Aorta (tissue), 5 donors: ENCODE measurements at regions not wholly inside any gene's neighbourhood (a gene's known extent, or its start where the extent isn't known, plus 50 kb on each side); places are given as distances from the start of the nearest gene placed in this dataset.
"Not testable (repeated sequence)": the region's sequence is repeated elsewhere in the genome, so short reads cannot be mapped to it uniquely, and the experiment has no call there.

ENCODE experiments used
- ATAC-seq: fragments of 200-7000 bp; cut with Tn5 transposase; one replicate; pipeline ENCODE4 v1.9.1; 2022; ENCODE audit warnings: moderate library complexity; ENCODE audit not compliant: low FRiP score
- DNase-seq, 2 donors: peaks; one replicate each; pipeline ENCODE4 v3.0.0-alpha.2; 2020
- H3K27ac ChIP-seq, 2 donors: one replicate each; pipeline ENCODE4 v1.5.1; 2013; ENCODE audit warnings: low read length in 2 of 2, mild to moderate bottlenecking in 2 of 2, moderate library complexity in 2 of 2, control low read depth in 1 of 2, inconsistent platforms in 1 of 2, low read depth in 1 of 2
- H3K27me3 ChIP-seq, 2 donors: one replicate each; pipeline ENCODE4 v1.6.1; 2013; ENCODE audit warnings: control low read depth in 1 of 2, low read length in 1 of 2, mild to moderate bottlenecking in 1 of 2, moderate library complexity in 1 of 2; ENCODE audit not compliant: insufficient read depth in 2 of 2, control insufficient read depth in 1 of 2
- H3K36me3 ChIP-seq, 2 donors: one replicate each; pipeline ENCODE4 v1.6.1; 2013; ENCODE audit warnings: control low read depth in 1 of 2, low read length in 1 of 2, mild to moderate bottlenecking in 1 of 2; ENCODE audit not compliant: insufficient read depth in 2 of 2, control insufficient read depth in 1 of 2
- H3K4me1 ChIP-seq, 2 donors: one replicate each; pipeline ENCODE4 v1.6.1; 2013; ENCODE audit warnings: low read length in 2 of 2, control low read depth in 1 of 2, mild to moderate bottlenecking in 1 of 2, moderate library complexity in 1 of 2; ENCODE audit not compliant: insufficient read depth in 2 of 2, control insufficient read depth in 1 of 2
- H3K4me3 ChIP-seq, 2 donors: one replicate each; pipeline ENCODE4 v1.5.1; 2013; ENCODE audit warnings: low read length in 2 of 2, control low read depth in 1 of 2, mild to moderate bottlenecking in 1 of 2
- H3K9me3 ChIP-seq: one replicate; pipeline ENCODE4 v1.6.1; 2013; ENCODE audit warnings: mild to moderate bottlenecking, low read length; ENCODE audit not compliant: control insufficient read depth
- WGBS, 2 donors: extraction: QIAGEN DNeasy Blood & Tissue Kit; methylation state at CpG; one replicate each; pipeline ENCODE4 v1.1.7; 2013; 5-methylcytosine and 5-hydroxymethylcytosine counted together
- intact Hi-C, 2 donors: fragments of 100-400 bp; cut with DNase I; formaldehyde crosslinking; loops; one replicate each; pipeline versions ENCODE4 v1.14.2 to v1.15.0; 2022
- donor health status: healthy with polysubstance abuse.
- donor health status: Bipolar disorder and iron deficiency.
- donor health status: DM: no; HTN: no; CAD: no.
- donor health status: DM: no; HTN: no; CAD: no.
- donor health status: DM: yes; HTN: yes; CAD: no.

DNA sequence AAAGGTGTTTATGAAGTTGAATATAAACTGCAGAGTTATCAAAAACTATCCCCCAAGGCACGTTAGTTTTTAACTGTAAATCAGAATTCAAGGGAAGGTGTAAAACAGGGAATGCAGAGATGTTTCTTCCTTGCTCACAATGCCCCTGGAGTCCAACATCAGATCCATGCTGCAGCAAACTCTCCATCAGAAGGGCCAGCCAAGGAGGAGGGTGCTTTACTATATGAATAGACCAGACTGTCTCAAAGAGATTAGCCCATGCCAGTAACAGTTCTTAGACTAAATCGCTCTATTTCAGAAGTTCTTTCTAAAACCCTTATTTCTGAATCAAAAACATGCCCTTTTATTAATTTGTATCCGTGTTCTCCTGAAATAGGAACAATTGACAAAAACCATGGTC is 362.8 kb upstream of the RPS23 start:
- WGBS, 2 donors = 7% methylated on average over 3 of the region's 3 CpGs
- no peaks in the 10 kb centered on the region for H3K36me3 ChIP-seq
- peak; percentile 23 for ATAC-seq
- no peak overlapping the region for H3K4me3 ChIP-seq
- peaks cover 0 to 10% of the 10 kb centered on the region in 2 donors for H3K4me1 ChIP-seq
- DNase-seq = no peak
- no peaks in the 10 kb centered on the region for H3K9me3 ChIP-seq
- intact Hi-C loops = loop anchor here (5.0 to 10.0 kb wide), 7 partner anchors 154 to 926 kb away; partner anchors contain the start of genes VCAN (in 2 of the 2), TMEM167A (in 1 of the 2) and XRCC4 (in 1 of the 2)
- peak overlapping the region; percentile 17 to 51 for H3K27ac ChIP-seq
- no peaks in the 10 kb centered on the region for H3K27me3 ChIP-seq

DNA sequence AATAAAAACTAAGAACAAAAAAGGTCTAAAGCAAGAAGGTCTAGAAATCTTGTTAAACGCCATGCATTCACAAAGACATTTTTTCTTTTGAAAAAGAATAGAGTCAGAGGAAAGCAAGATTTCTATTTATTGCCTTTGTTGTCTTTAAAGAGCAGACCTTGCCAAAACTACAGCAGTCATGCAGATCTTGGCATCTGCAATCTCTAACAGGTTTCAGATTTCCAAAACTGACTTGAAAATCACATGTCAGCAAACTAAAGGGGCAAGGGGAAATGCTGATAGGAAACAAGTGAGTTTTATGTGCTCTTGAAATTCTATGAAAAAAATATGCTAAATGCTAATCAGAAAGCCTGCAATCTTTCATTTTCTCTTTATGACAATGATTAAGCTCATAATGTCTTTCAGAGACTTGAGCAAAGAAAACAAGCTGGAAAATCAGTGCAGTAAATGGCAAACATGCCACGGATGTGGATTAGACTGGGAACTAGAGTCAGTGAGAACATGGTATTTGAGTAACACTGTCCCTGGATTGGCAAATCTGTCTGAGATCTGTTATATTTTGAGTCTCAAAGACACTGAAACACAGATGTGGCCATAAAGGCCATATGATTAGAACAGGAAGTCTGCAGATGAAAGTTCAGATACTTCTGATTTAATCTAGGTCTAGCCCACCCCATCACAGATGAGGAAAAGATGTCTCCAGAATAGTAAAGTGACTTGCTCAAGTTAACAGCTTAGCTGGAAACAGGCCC is 361.4 kb upstream of the RPS23 start:
- DNase-seq = no peak
- no peak overlapping the region for H3K4me3 ChIP-seq
- intact Hi-C loops = loop anchor here (2.0 to 10.0 kb wide), 11 partner anchors 87 to 928 kb away; partner anchors contain the start of genes VCAN (in 2 of the 2), TMEM167A (in 1 of the 2) and XRCC4 (in 1 of the 2)
- H3K4me1 ChIP-seq = peaks cover 0 to 10% of the 10 kb centered on the region in 2 donors
- no peaks in the 10 kb centered on the region for H3K27me3 ChIP-seq
- ATAC-seq = no peak
- H3K27ac ChIP-seq = peak overlapping the region; percentile 52 to 82
- no peaks in the 10 kb centered on the region for H3K36me3 ChIP-seq
- H3K9me3 ChIP-seq = no peaks in the 10 kb centered on the region
- WGBS, 2 donors = 5% methylated on average over 2 of the region's 2 CpGs

- WGBS, 2 donors = 95 to 96% methylated on average over 1 of the region's 1 CpG
- intact Hi-C loops = loop anchor here in 1 of 2 donors (5.0 to 10.0 kb wide), 3 partner anchors 84 to 274 kb away; no protein-coding TSS in a partner anchor
- ATAC-seq (no peak), DNase-seq (no peak)
- Histone ChIP-seq H3K36me3 (no peaks in the 10 kb centered on the region), H3K9me3 (no peaks in the 10 kb centered on the region), H3K27me3 (no peaks in the 10 kb centered on the region), H3K27ac (no peak overlapping the region), H3K4me1 (peaks cover 0 to 10% of the 10 kb centered on the region in 2 donors), H3K4me3 (no peak overlapping the region)
These were observed 358.4 kb upstream of the RPS23 start for GRCh38 chr5:82636591-82636990.

GRCh38 chr5:82635561-82636288 is 357.6 kb upstream of the RPS23 start:
- intact Hi-C loops = loop anchor here in 1 of 2 donors (5.0 to 10.0 kb wide), 3 partner anchors 83 to 273 kb away; no protein-coding TSS in a partner anchor
- ATAC-seq (no peak), DNase-seq (no peak)
- 31 to 33% methylated on average over 4 of the region's 4 CpGs for WGBS, 2 donors
- H3K36me3 ChIP-seq = no peaks in the 10 kb centered on the region
- H3K27ac ChIP-seq = no peak overlapping the region
- H3K27me3 ChIP-seq = no peaks in the 10 kb centered on the region
- H3K4me1 ChIP-seq = peaks cover 0 to 10% of the 10 kb centered on the region in 2 donors
- no peaks in the 10 kb centered on the region for H3K9me3 ChIP-seq
- H3K4me3 ChIP-seq = no peak overlapping the region

GRCh38 chr5:82628364-82628910 is 350.3 kb upstream of the RPS23 start:
- Histone ChIP-seq H3K27ac (peak overlapping the region in 1 of 2 donors; percentile 33), H3K4me1 (peaks cover 2 to 6% of the 10 kb centered on the region in 2 donors), H3K36me3 (no peaks in the 10 kb centered on the region), H3K4me3 (no peak overlapping the region), H3K27me3 (no peaks in the 10 kb centered on the region), H3K9me3 (no peaks in the 10 kb centered on the region)
- WGBS, 2 donors = 4 to 8% methylated on average over 1 of the region's 1 CpG
- intact Hi-C loops = loop anchor here in 1 of 2 donors (5.0 kb wide), 1 partner anchor 86 kb away; no protein-coding TSS in a partner anchor
- ATAC-seq (peak; percentile 38), DNase-seq (no peak)

DNA sequence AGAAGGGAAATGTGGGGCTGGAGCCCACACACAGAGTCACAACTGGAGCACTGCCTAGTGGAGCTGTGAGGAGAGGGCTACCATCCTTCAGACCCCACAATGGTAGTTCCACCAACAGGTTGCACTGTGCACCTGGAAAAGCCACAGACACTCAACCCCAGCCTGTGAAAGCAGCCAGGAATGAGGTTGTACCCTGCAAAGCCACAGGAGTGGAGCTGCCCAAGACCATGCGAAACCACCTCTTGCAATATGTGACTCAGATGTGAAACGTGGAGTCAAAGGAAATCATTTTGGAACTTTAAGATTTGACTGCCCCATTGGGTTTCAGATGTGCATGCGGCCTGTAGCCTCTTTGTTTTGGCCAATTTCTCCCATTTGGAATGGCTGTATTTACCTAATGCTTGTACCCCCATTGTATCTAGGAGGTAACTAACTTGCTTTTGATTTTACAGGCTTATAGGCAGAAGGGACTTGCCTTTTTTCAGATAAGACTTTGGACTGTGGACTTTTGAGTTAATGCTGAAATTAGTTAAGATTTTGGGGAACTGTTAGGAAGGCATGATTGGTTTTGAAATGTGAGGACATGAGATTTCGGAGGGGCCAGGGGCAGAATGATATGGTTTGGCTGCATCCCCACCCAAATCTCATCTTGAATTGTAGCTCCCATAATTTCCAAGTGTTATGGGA is 348.9 kb upstream of the RPS23 start:
- intact Hi-C loops = loop anchor here in 1 of 2 donors (5.0 kb wide), 1 partner anchor 85 kb away; no protein-coding TSS in a partner anchor
- ATAC-seq, DNase-seq, H3K27ac ChIP-seq, H3K27me3 ChIP-seq, H3K9me3 ChIP-seq, H3K4me1 ChIP-seq, H3K4me3 ChIP-seq, H3K36me3 ChIP-seq: not testable (repeated sequence)
- WGBS, 2 donors = 96 to 97% methylated on average over 4 of the region's 4 CpGs

DNA sequence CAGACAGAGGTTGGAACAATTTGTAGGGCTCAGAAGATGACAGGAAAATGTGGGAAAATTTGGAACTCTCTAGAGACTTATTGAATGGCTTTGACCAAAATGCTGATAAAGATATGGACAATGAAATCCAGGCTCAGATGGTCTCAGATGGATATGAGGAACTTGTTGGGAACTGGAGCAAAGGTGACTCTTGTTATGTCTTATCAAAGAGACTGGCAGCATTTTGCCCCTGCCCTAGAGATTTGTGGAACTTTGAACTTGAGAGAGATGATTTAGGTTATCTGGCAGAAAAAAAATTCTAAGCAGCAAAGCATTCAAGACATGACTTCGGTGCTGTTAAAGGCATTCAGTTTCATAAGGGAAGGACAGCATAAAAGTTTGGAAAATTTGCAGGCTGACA is 347.9 kb upstream of the RPS23 start:
- intact Hi-C loops = loop anchor here in 1 of 2 donors (5.0 kb wide), 1 partner anchor 84 kb away; no protein-coding TSS in a partner anchor
- WGBS, 2 donors = 88 to 93% methylated on average over 1 of the region's 1 CpG

GRCh38 chr5:82624062-82624461 is 345.9 kb upstream of the RPS23 start:
- DNase-seq (no peak), ATAC-seq (no peak)
- Histone ChIP-seq H3K27ac (no peak overlapping the region), H3K27me3 (no peaks in the 10 kb centered on the region), H3K36me3 (no peaks in the 10 kb centered on the region), H3K4me3 (no peak overlapping the region), H3K4me1 (peaks cover 2 to 6% of the 10 kb centered on the region in 2 donors), H3K9me3 (no peaks in the 10 kb centered on the region)
- intact Hi-C loops = no loop called here
- 6 to 19% methylated on average over 1 of the region's 1 CpG for WGBS, 2 donors

More for the DNA sequence above, 347.9 kb upstream of the RPS23 start:
- not testable (repeated sequence) for H3K27me3 ChIP-seq, H3K4me1 ChIP-seq, DNase-seq, H3K9me3 ChIP-seq, H3K27ac ChIP-seq, H3K4me3 ChIP-seq, ATAC-seq, H3K36me3 ChIP-seq
